ENCODE measurements at regions not wholly inside any gene's neighbourhood (a gene's known extent, or its start where the extent isn't known, plus 50 kb on each side); places are given as distances from the start of the nearest gene placed in this dataset.

DNA sequence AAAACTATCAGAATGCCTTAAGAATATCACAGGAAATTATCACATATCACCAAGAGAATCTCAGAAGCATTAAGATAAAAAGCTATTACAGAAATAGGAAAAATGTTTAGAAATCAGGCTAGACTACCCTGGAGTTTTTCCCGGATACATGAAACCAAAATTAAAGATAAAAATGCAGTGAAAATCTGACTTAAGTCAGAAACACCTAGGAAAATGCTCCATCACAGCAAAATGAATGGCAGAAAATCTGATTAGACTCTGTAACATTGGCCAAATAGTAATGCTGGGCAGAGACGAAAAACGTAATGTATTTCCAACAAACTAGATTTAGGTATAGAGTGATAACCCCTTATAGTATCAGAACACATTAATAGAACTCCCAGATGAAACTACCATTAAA is 1626.7 kb upstream of the C9orf72 start:
- Histone ChIP-seq H3K36me3 (no peaks in the 10 kb centered on the region), H3K27me3 (no peaks in the 10 kb centered on the region), H3K4me1 (no peaks in the 10 kb centered on the region), H3K4me3 (ENCODE audit: low read depth, low read length) (no peak overlapping the region), H3K9me3 (no peaks in the 10 kb centered on the region)
- DNase-seq: no peak
- TF ChIP-seq, protein P1, sequence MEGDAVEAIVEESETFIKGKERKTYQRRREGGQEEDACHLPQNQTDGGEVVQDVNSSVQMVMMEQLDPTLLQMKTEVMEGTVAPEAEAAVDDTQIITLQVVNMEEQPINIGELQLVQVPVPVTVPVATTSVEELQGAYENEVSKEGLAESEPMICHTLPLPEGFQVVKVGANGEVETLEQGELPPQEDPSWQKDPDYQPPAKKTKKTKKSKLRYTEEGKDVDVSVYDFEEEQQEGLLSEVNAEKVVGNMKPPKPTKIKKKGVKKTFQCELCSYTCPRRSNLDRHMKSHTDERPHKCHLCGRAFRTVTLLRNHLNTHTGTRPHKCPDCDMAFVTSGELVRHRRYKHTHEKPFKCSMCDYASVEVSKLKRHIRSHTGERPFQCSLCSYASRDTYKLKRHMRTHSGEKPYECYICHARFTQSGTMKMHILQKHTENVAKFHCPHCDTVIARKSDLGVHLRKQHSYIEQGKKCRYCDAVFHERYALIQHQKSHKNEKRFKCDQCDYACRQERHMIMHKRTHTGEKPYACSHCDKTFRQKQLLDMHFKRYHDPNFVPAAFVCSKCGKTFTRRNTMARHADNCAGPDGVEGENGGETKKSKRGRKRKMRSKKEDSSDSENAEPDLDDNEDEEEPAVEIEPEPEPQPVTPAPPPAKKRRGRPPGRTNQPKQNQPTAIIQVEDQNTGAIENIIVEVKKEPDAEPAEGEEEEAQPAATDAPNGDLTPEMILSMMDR (IDR thresholded peaks at IDR 0.05; ENCODE audit: low read depth, low read length): no peak

DNA sequence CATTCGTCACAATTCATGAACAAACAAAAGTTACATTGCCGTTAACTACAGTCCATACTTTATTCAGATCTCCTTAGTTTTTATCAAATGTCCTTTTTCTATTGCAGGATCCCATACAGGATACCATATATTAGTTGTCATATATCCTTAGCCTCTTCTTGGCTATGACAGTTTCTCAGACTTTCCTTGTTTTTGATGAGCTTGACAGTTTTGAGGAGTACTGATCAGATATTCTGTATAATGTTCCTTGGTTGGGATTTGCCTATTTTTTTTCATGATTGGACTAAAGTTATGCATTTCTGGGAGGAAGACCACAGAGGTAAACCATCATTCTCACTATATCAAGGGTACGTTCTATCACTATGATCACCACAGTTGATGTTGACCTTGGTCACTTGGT is 1627.4 kb upstream of the C9orf72 start:
- Histone ChIP-seq H3K4me1 (no peaks in the 10 kb centered on the region), H3K27me3 (no peaks in the 10 kb centered on the region), H3K9me3 (no peaks in the 10 kb centered on the region), H3K36me3 (no peaks in the 10 kb centered on the region), H3K4me3 (ENCODE audit: low read depth, low read length) (no peak overlapping the region)
- DNase-seq: no peak
- TF ChIP-seq, protein P1 (IDR thresholded peaks at IDR 0.05; ENCODE audit: low read depth, low read length): no peak

DNA sequence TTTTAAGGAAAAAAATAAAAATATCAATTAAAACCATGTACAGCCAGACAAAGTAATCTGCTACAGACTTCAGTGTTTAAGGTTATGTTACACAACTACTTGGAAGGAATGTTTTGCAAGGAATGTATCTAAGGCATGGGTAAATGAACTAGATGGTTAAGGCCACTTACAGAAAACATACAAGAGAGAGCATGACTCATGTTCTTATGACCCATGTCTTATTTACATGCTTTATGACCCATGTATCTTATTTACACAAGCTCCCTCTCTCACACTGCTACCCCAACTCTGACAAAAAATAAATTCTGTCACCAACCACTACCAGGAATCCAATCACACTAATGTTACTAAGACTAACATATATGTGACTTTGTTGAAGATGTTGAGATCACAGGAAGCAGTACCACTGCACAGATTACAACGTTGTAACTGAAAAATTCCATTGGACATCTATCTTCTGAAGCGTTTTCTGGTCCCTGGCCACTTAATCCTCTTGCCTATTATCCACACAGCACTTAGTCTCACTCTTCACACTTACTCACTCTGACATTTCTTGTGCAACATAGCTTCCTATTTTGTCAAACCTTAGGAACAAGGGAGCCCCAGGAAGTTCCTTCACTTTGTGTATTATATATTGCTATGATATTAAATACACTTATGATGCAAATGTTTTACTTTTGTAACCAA is 1630.1 kb upstream of the C9orf72 start:
- Histone ChIP-seq H3K4me1 (no peaks in the 10 kb centered on the region), H3K4me3 (ENCODE audit: low read depth, low read length) (no peak overlapping the region), H3K27me3 (no peaks in the 10 kb centered on the region), H3K9me3 (no peaks in the 10 kb centered on the region), H3K36me3 (no peaks in the 10 kb centered on the region)
- TF ChIP-seq, protein P1 (IDR thresholded peaks at IDR 0.05; ENCODE audit: low read depth, low read length): no peak
- DNase-seq: no peak

DNA sequence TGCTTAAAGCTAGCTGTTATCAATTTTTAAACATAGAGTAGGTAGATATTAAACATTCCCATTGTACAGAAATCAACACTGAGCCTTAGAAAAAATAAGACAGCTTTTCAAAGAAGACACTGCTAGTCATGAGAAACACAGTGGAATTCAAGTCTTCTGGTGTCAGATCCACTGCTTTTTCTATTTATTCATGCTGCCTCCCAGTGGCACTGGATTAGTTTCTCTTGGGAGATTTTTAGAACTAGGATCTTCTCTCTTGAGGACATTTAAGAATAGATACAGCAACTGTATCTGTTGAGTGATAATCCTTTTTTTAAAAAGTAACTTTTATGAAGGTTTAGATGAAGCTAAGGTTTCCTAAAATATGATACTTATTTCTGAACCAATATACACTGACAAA is 1635.4 kb upstream of the C9orf72 start:
- H3K27me3 ChIP-seq: no peaks in the 10 kb centered on the region
- no peak for DNase-seq
- H3K4me3 ChIP-seq (ENCODE audit: low read depth, low read length): no peak overlapping the region
- H3K36me3 ChIP-seq: no peaks in the 10 kb centered on the region
- no peaks in the 10 kb centered on the region for H3K9me3 ChIP-seq
- no peaks in the 10 kb centered on the region; the same call in 1 of the 2 replicates for H3K4me1 ChIP-seq
- TF ChIP-seq, protein P1 (IDR thresholded peaks at IDR 0.05; ENCODE audit: low read depth, low read length): peak; percentile 7; the same call in 1 of the 2 replicates

DNA sequence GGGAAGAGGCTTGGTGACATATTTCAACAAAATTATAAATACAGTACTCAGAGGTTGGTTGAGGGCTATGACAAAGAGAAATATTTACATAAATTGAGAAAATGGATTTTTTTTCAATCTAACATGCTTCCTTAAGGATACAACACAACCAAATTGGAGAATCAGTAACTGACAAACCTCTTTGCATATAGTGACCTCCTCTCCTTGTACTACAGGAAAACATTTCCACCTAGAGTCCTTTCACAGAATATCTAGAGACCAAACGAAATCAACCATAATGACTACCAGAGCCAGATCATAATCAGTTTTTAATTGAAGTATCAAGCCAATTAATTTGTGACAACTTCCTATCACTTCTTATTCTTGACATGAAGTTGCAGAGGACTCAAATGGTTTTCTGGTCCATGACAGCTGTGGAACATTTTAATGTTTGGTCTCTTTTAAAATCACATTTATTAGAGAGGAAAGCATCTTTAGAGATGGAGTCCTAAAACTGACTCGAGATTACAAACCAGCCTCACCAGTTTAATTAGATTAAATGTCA is 1636.5 kb upstream of the C9orf72 start:
- Histone ChIP-seq H3K27me3 (peaks cover 8% of the 10 kb centered on the region), H3K36me3 (no peaks in the 10 kb centered on the region), H3K4me3 (ENCODE audit: low read depth, low read length) (no peak overlapping the region), H3K4me1 (no peaks in the 10 kb centered on the region; the same call in 1 of the 2 replicates), H3K9me3 (no peaks in the 10 kb centered on the region)
- DNase-seq: no peak
- TF ChIP-seq, protein P1 (IDR thresholded peaks at IDR 0.05; ENCODE audit: low read depth, low read length): peak; percentile 14; the same call in 1 of the 2 replicates

DNA sequence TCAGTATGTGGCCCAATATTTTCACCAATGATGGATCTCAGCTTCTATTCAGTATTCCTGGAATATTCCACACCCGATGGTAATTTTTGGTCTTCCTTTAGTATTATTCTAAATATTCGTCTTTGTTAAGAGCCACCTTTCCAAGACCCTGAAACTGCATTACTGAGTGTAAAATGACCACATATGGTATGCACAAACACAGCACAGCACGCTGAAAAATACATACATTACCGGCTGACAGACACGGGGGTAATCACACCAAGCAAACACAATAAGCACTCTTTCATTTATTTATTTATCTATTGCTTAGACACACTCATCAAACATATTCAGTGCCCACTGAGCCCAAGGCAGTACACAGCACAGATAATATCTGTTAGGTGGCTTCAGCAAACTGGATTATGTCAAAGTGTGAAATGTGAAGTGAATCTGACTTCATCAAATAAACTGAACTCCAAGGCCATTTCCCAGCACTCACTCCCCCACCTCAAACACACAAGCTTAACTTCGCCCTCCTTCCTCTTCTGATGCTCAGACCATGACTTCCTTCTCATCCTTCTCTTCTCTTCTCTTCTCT is 1637.8 kb upstream of the C9orf72 start:
- Histone ChIP-seq H3K4me1 (no peaks in the 10 kb centered on the region; the same call in 1 of the 2 replicates), H3K36me3 (no peaks in the 10 kb centered on the region), H3K27me3 (peaks cover 17% of the 10 kb centered on the region), H3K4me3 (ENCODE audit: low read depth, low read length) (peak overlapping the region; percentile 83), H3K9me3 (no peaks in the 10 kb centered on the region)
- no peak for DNase-seq
- TF ChIP-seq, protein P1 (IDR thresholded peaks at IDR 0.05; ENCODE audit: low read depth, low read length): no peak
